ENCODE measurements at regions not wholly inside any gene's neighbourhood (a gene's known extent, or its start where the extent isn't known, plus 50 kb on each side); places are given as distances from the start of the nearest gene placed in this dataset.

DNA sequence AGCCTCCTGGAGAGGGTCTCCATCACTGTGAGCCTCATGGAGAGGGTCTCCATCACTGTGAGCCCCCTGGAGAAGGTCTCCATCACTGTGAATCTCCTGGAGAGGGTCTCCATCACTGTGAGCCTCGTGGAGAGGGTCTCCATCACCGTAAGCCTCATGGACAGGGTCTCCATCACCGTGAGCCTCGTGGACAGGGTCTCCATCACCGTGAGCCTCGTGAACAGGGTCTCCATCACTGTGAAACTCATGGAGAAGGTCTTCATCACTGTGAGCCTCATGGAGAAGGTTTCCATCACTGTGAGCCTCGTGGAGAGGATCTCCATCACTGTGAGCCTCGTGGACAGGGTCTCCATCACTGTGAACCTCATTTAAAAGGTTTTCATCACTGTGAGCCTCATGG lies 140.0 kb downstream of the ERMARD start:
- no peak for DNase-seq (ENCODE audit: low spot score)

DNA sequence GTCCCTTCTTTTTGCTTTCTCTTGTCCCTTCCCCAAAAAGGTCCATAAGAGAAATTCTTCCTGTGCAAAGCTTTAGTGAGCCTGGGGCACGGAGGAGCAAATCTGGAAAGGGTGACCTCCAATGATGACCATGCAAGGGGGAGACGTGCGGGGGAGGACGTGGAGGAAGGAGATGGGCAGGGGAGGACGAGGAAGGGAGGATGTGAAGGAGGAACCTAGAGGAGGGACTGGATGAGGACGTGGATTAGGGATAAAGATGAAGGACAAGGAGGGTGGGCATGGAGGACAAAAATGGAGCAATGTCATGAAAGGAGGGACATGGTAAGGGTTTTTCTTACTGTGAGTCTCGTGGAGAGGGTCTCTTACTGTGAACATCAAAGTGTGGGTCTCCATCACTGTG lies 139.5 kb downstream of the ERMARD start:
- DNase-seq (ENCODE audit: low spot score) = no peak

DNA sequence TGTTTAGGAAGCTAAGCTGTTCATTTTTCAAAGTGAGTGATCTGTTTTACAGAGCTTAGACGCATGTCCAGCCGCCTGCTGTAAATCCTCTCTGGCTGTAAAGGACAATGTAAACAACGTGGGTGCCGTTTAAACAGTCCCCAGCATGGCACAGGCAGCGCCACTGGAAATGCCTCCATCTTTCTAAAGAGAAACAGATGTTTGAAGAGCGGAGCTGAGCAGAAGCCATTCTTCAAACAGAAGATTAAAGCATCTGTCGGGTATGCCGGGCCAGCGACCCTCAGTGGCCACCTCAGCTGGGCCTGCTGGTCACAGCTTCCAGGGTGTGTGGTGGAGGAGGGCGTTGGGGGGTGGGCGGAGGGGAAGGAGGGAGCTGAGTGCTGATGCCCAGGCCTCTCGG lies 138.6 kb downstream of the ERMARD start:
- no peak for DNase-seq (ENCODE audit: low spot score)

DNA sequence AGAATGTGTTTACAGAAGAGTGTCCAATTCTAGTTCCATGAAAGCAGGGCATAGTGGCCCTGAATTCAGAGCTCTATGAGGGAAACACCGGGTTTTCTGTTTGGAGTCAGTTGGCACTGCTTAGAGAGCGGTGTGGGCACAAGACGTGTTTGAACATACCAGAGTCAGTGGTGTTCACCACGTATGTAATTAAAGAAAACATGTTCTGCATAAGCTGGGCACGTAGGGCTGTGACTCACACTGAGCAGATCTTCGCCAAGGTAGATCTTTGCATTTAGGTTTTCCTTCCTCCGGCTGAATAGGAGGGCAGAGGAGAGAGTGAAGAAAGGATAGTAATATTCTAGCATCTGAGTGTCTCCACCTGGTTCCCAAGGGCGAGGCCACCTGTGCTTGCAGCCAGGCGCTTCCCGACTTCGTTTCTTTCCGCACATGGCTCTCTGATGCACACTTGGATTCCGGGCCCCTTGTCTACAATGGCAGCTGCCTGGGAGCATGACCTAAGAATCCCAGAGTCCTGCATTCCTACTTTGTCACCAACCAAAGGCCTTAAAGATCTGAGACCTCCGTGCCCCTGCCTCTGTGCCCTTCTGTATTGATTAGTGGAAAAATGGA lies 136.2 kb downstream of the ERMARD start:
- no peak for DNase-seq (ENCODE audit: low spot score)

DNA sequence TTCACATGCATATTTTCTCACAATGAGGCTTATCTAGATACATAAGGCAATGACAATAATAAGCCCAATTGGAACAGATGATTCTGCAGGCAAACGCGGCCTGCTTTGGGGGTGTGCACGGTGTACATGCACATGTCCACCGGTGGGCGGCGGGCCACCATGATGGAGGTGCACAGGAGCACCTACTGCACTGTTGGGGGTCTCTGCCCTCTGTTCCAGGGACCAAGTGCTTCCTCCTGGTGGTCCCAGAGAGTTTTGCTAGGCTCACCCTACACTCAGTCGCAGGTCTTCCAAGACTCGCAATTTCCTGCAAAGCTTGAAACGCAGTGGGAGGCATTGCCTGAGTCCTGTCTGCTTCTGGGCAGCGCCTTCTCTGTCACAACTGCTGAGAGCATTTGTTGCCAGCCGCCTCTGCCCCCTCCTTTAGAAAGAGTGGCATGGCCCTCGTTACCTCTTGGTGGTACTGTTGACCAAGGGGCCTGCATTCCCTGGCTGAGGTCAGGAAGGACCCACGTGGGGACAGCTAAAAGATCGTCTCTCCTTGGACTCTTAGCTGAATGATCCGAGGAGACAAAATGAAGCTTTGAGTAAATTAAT lies 135.3 kb downstream of the ERMARD start:
- no peak for DNase-seq (ENCODE audit: low spot score)

DNA sequence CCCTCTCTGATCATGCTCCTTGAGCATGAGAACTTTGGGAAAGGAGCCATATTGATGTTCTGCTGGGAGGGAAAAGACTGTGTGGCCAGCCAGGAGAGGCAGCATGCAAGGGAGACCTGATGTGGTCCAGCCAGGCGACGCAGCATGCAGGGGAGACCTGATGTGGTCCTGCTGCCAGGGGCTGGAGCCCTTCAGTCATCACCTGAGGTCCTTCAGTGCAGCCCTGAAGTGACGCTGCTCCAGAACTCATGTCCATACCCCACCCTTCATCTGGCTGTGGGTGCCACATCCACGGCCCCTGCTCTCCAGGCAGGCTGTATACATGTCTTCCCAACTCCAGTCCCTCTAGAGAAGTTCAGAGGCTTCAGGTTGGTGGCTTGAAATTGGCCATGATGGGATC lies 134.4 kb downstream of the ERMARD start:
- no peak for DNase-seq (ENCODE audit: low spot score)

DNA sequence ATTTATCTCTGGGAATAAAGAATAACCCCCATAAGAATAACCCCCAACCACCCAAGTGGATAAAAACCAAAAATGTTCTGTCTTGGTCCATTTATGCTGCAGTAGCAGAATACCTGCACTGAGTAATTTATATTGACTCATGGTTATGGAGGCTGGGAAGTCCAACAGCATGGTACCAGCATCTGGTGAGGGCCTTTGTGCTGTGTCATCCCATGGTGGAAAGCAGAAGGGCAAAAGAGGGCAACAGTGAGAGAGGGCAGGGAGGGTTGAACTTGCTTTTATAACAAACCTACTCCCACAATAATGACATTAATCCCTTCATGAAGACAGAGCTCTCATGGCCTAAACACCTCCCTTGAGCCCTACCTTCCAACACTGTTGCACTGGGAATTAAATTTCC lies 133.7 kb downstream of the ERMARD start:
- DNase-seq (ENCODE audit: low spot score) = no peak

DNA sequence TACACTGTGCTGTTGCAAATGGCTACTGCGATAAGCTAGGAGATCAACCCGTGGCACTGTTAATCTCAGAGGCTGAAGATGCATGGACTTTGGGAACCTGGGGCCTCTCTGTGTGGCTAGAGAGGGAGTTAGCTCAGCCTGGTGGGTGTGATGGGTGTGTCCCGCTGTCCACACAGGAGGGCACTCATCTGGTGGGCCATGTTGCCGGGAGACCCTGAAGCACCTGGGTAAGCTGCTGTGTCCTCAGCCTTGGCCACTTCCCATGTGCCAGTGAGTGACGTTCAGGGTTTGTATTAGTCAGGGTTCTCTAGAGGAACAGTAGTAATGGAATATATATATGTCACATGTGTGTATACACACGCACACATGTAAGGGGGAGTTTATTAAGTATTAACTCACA lies 132.7 kb downstream of the ERMARD start:
- DNase-seq (ENCODE audit: low spot score) = no peak

DNA sequence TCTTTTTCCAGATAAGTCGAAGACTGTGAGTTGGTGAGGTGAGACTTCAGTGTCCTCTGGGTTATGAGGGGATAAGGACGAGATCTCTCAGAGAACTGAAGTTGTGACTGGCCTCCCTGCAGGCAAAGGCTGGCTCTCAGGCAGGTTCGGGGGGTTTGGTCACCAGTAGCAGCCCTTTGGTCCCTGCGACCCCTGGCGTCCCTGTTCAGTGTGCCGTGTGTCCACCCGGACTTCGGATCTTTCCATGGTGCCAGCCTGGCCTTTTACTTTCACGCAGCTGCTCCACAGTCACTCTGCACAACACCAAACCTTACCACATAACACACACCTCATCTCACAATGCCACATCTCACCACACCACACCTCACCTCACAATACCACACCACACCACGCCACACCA lies 131.9 kb downstream of the ERMARD start:
- no peak for DNase-seq (ENCODE audit: low spot score)

DNA sequence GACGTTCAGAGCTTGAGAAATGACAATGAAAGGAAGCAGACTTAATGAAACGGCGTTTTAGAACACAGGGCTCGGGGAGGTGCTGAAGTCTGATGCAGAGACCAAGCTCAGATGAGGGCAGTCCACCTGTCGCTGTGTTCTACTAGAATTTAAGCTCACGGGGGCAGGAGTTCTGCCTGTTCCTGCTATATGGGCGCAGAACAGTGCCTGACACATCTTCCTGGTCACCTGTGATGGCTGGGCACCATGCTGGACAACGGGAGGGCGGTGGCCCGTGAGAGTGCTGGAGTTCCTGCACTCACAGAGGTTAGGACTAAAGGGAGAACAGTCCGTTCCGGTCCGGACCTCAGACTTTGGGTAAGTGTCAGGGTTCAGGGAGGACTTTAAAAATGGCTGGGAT lies 130.6 kb downstream of the ERMARD start:
- no peak for DNase-seq (ENCODE audit: low spot score)

DNA sequence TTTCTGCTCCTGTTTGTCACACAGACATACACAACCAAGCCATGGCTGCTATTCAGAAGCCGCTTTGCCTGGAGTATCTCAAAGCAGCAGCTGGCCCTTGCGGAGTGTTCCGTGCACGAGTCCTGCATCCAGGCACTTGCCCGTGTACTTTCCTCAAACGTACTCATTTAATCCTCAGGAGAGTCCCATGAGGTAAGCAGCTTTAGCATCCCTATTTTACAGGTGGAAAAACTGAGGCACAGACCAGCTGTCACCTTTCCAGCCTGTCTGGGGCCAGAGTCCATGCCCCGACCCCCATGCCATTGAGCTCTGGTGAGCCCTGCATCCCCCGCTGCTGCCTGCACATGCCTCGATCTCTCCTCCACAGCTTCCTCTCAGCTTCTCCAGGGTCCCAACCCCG lies 130.0 kb downstream of the ERMARD start:
- no peak for DNase-seq (ENCODE audit: low spot score)

DNA sequence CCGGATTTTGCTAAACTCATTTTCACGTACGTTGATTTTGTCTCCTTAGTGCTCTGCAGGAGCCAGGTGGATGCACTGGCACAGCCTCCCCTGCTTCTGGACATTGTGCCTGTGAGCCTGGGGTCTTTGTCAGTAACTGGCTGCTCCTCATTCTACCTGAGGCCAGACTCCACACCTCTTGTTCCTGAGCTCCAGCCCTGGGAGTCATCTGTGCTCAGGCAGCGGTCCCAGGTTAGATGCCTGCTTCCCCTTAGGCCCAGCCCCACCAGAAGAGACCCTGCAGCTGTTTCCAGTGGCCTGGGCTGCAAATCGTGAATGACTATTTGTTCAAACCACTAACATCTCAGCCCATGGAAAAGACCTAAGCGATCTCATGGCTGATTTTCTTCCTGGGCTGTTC lies 129.1 kb downstream of the ERMARD start:
- peak; percentile 3 for DNase-seq (ENCODE audit: low spot score)

DNA sequence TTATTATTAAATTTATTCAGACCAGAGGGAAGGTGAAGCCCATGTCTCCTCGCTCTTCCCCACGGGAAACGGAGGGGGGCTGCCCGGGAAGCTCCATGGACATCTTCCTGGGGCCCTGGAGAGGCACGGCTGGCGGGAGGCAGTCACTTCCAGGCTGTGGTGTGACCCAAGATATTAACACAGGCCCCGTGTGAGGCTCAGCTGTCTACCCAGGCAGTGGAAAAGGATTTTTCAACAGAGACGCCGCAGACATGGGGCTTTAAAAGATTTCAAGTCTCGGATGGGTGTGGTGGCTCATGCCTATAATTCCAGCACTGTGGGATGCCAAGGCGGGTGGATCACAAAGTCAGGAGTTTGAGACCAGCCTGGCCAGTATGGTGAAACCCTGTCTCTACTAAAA lies 117.9 kb downstream of the ERMARD start:
- DNase-seq (ENCODE audit: low spot score) = no peak

DNA sequence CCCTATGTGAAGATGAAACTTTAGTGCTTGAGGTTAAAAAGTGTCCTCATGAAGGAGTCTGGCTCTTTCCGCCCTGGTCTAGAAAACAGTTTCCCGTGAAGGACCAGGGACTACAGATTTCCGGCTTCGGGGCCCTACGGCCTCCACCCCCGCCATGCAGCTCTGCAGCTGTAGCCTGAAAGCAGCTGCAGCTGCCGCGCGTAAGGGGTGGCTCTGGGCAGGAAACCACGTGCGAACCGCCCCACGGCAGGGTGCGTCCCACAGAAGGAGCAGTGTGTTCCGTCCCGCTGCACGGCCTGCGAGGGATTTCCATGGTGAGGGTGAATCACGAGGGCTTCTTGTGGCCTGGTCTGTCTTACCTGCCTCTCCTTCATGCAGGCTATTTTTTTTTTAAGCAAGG lies 117.0 kb downstream of the ERMARD start:
- peak; percentile 26 for DNase-seq (ENCODE audit: low spot score)

DNA sequence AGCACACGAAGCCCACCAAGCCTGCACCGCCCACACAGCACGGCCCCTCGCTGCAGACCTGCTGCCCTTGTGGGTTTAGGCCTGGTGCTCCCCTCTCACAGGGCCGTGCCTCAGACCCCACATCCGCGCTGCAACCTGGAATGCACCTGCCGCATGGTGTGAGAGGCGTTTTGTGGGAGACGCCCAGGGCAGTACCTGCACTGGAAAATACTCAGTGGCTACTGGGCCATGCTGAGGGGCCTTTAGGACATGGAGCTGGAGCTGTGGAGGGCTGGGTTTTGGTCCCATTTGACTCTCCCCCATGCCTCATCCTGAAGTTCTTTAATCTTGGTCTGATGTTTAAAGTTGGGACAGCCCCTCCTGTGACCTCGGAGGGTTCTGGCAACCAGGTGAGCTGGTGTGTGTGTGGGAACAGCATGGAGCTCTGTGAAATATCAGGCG lies 116.3 kb downstream of the ERMARD start:
- peak; percentile 2 for DNase-seq (ENCODE audit: low spot score)

DNA sequence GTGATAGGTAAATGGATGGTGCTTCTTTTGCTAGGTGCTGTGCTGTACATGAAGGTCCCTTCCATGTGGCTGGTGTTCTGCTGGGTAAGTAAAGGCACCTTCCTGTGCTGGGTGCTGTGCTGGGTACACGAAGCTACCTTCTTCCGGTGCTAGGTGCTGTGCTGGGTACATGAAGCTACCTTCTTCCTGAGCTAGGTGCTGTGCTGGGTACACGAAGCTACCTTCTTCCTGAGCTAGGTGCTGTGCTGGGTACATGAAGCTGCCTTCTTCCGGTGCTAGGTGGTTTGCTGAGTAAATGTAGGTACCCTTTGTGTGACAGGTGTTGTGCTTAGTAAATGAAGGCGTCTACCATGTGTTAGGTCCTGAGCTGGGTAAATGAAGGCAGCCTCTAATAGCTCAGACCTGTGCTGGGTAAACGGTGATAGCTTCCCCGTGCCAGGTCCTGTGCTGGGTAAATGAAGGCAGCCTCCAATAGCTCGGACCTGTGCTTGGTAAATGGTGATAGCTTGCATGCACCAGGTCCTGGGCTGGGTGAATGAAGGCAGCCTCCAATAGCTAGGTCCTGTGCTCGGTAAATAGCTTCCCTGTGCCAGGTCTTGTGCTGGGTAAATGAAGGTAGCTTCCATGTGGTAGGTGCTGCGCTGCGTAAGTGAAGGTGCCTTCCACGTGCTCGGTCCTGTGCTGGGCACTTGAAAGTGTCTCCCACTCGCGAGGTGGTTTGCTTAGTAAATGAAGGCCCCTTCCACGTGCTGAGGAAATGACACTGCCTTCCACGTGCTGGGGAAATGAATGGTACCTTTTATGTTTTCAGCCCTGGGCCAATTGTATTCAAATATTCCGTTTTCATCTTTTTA lies 115.5 kb downstream of the ERMARD start:
- DNase-seq (ENCODE audit: low spot score) = peak; percentile 5

DNA sequence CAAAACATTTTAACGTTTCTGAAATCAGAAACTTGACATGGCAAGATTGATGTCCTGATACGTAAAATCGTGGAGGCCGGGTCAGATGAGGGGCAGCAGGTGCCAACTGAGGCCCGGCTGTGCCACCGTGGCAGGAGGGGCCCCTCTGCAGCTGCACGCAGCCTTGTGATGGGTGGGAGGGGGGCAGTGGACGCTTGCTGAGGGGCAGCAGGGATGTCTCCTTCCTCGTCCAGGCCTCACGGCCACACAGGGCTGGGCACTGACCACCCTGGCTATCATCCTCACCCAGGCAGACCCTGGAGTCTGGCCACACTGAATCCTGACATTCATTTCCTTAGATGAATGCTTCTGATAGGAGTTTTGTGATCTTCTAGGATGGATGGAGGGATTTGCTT lies 114.7 kb downstream of the ERMARD start:
- DNase-seq (ENCODE audit: low spot score) = no peak

DNA sequence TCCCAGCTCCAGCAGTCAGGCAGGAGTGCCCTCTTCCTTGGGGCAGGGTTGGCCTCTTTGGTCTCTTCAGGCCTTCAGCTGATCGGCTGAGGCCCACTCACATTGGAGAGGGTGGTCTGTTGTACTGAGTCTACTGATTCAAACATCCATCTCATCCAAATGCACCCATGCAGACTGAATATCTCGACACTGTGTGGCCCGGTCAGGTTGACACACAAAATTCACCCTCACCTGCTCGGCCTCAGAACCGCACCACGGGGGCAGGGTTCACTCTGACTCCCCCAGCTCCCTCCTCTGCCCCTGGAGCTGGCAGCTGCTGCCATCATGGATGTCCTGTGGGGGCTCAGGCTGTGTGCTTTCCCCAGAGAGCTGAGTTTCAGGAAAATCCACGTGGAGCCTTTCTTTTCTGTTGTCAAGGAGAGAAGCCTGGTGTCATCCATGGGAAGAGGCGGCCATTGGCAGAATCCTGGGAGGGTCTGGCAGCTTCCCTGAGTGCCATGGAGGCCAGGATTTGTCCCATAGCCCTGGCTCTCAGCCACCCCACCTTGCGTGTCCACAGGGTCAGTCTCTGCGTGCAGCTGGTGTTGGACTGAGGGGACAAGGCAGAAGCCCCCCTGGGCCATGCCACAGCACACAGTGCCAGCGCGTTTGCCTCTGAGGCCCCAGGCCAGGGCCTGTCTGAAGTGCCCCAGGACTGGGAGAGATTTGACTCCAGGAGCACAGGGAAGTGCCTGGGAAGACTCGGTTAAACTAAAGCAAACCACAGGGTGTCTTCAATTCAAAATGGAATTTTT lies 114.1 kb downstream of the ERMARD start:
- peak; percentile 6 for DNase-seq (ENCODE audit: low spot score)

DNA sequence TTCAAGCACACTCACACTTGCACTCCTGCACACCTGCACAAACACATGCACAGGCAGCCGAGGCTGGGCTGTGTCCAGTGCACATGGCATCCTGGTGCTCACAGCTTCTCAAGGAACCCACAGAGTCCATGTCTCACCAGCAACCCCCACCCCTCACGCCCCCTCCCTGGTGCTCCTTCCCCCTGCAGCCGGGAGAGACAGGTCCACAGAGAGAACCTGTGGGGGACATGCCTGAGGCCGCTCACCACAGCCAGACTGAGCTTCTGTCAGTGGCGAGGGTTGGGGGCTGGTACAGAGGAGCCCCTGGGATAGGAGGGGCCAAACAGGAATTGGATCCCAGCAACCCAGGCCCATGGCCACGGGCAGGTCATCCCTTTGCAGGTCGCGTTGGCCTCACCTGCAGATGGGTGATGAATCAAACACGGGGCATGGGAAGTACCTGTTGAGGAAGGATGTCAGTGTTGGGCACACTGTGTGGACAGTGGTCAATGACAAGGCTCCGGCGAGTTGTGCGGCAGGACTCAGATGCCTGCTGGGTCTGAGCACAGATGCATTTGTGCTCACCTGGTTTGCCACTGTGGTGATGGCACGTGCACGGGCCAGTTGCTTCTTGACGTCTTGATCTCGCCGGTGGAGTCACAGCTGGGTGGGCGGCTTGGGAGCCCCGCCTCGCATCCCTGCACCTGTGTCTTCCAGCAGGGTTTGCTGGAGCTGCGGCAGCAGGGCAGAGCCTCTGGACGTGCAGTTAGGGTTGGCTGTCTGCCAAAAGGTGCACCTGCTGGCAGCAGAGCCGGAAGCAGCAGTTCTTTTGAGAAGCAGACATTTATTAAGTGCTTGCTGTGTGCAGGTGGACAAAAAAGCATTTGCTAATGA lies 113.0 kb downstream of the ERMARD start:
- peak; percentile 5 for DNase-seq (ENCODE audit: low spot score)

DNA sequence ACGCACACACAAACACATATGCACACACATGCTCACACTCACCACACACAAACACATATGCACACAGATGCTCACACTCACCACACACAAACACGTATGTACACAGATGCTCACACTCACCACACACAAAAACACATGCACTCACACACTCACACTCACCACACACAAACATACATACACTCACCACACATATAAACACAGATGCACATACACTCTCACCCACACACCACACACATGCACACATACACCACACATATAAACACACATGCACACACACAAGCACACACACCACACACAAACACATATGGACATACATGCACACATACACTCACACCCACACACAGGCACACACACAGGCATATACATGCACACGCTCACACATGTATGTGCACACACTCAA lies 112.3 kb downstream of the ERMARD start:
- no peak for DNase-seq (ENCODE audit: low spot score)

DNA sequence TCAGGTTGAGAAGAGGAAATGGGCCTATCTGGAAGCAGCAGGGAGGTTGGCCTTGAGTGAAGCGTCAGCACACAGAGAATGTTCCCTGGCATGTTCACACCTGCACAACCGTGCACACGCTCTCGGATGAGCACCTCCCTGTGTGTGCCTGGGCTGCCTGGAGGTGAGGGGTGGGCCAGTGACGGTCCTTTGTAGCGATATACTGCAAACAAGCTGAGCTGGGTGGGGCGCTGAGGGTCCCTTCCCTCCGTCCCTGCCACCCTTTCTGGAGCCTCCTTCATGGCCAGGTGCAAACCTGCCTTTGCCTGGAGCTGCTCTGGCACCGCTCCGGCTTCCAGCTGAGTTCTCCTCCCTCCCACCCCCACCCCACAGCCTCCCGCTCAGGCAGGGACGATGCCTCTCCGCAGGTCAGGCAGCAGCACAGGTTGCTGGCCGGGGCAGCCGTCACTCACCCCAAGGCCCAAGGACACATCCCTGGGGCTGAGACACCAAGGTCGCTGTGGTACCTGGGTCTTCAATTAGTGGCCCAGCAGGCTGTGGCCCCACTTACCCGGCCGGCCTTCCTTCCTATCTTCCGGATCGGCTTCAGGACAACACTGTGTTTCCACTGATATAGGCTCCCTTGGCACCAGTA lies 111.6 kb downstream of the ERMARD start:
- peak; percentile 7 for DNase-seq (ENCODE audit: low spot score)
